Kidney epithelial cell (primary cell): ENCODE measurements at regions not wholly inside any gene's neighbourhood (a gene's known extent, or its start where the extent isn't known, plus 50 kb on each side); places are given as distances from the start of the nearest gene placed in this dataset.

Experiments used
- DNase-seq: peaks from one replicate; pipeline ENCODE4 v3.0.0-alpha.2; 2010; ENCODE audit warnings: low read depth
- H3K27me3 ChIP-seq: 2 replicates; pipeline ENCODE4 v1.6.0; 2011; ENCODE audit warnings: low read length; ENCODE audit not compliant: control insufficient read depth, insufficient read depth
- H3K36me3 ChIP-seq: 2 replicates; pipeline ENCODE4 v1.5.1; 2011; ENCODE audit warnings: low read length; ENCODE audit not compliant: control insufficient read depth, insufficient read depth
- H3K4me3 ChIP-seq: 2 replicates; pipeline ENCODE4 v1.5.1; 2011; ENCODE audit warnings: low read depth, mild to moderate bottlenecking, control low read depth, low read length
- CTCF ChIP-seq: IDR thresholded peaks from 2 replicates; pipeline ENCODE4 v1.5.1; 2011; ENCODE audit warnings: mild to moderate bottlenecking, moderate library complexity, low read length, control low read depth, inconsistent platforms; ENCODE audit not compliant: insufficient read depth, poor library complexity, severe bottlenecking

- Histone ChIP-seq H3K27me3 (no peaks in the 10 kb centered on the region), H3K4me3 (no peak overlapping the region), H3K36me3 (no peaks in the 10 kb centered on the region)
- TF ChIP-seq CTCF: no peak
- DNase-seq: no peak
Observed at GRCh38 chr6:147903931-147904330, 395.4 kb downstream of the SAMD5 start.

GRCh38 chr6:147904416-147904815 is 395.9 kb downstream of the SAMD5 start:
- no peaks in the 10 kb centered on the region for H3K36me3 ChIP-seq
- H3K27me3 ChIP-seq: no peaks in the 10 kb centered on the region
- H3K4me3 ChIP-seq: no peak overlapping the region
- DNase-seq: no peak
- TF ChIP-seq CTCF: no peak

- DNase-seq: no peak
- Histone ChIP-seq H3K36me3 (no peaks in the 10 kb centered on the region), H3K27me3 (no peaks in the 10 kb centered on the region), H3K4me3 (no peak overlapping the region)
- no peak for TF ChIP-seq CTCF
Observed at GRCh38 chr6:147905711-147906110, 397.2 kb downstream of the SAMD5 start.

- H3K36me3 ChIP-seq: no peaks in the 10 kb centered on the region
- peak; percentile 12 for DNase-seq
- H3K4me3 ChIP-seq: no peak overlapping the region
- TF ChIP-seq CTCF: no peak
- no peaks in the 10 kb centered on the region for H3K27me3 ChIP-seq
Observed at GRCh38 chr6:147906361-147906760, 397.9 kb downstream of the SAMD5 start.

GRCh38 chr6:147909640-147910039 is 401.1 kb downstream of the SAMD5 start:
- no peak for TF ChIP-seq CTCF
- DNase-seq: peak; percentile 21
- no peaks in the 10 kb centered on the region for H3K27me3 ChIP-seq
- H3K4me3 ChIP-seq: no peak overlapping the region
- H3K36me3 ChIP-seq: no peaks in the 10 kb centered on the region

- DNase-seq: no peak
- H3K27me3 ChIP-seq: no peaks in the 10 kb centered on the region
- no peaks in the 10 kb centered on the region for H3K36me3 ChIP-seq
- no peak for TF ChIP-seq CTCF
- H3K4me3 ChIP-seq: no peak overlapping the region
Observed at GRCh38 chr6:147910281-147910680, 401.8 kb downstream of the SAMD5 start.
